Stimulated activated CD8-positive, alpha-beta memory T cell treated with anti-CD3 and anti-CD28 coated beads, Interleukin-4, amount 100 ng/mL, for 1 hour (primary cell): ENCODE measurements at regions not wholly inside any gene's neighbourhood (a gene's known extent, or its start where the extent isn't known, plus 50 kb on each side); places are given as distances from the start of the nearest gene placed in this dataset.

ENCODE experiments used
- DNase-seq, 2 donors: peaks; one replicate each; pipeline ENCODE4 v3.0.0-alpha.2; 2020; ENCODE audit warnings: low read depth in 2 of 2, low spot score in 1 of 2

DNA sequence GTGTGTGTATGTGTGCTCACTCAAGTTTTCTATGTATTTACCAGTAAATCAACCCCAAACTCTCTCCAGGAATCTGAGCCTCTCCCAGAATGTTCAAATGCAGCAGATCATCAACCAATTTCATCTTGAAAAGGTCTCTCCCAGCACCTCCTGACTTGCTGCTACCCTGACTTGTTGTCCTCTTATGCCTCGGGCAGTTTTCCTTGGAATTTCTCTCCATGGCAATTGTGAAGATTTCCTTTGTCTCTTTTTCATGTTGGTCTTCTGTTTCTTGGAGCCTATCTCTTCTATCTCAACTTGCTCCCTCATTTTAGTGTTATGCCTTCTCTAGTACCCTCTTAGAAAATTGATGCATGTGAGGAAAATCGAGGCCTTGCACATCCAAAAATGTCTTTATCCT, 303.6 kb upstream of the KIF2A start:
- no peak for DNase-seq

DNA sequence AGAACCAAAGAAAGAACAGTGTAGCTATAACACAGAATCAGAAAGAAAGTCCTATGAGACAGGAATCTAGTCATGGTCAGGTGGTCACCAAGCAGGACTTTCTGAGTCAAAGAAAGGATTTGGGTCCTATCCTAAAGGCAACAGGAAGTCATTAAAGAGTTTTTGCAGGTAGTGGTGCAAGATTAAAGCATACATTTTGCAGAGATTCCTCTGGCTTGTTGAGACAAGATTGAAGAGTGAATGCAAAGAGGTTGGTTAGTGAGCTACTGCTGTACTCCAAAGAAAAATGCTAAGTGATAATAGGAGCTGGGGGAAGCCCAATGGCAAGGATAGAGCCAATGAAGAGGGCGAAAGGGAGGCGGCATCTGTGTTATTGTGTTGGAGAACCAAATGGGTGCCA, 300.5 kb upstream of the KIF2A start:
- DNase-seq = no peak

DNA sequence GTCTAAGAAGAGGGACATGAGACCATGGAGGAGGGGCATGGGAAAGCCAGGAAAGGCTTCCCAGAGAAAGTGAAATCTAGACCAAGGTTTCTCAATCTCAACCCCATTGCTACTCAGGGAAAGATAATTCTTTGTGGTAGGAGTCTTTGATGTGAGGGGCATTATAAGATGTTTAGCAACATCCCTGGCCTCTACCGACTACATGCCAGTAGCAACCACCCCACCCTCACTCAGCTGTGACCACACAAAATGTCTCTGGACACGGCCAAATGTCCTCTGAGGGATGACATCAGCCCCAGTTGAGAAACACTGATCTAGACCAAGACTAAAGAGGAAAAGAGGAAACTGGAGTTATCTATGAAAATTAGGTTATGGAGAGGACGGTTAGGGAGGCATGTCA, 298.5 kb upstream of the KIF2A start:
- DNase-seq = no peak

DNA sequence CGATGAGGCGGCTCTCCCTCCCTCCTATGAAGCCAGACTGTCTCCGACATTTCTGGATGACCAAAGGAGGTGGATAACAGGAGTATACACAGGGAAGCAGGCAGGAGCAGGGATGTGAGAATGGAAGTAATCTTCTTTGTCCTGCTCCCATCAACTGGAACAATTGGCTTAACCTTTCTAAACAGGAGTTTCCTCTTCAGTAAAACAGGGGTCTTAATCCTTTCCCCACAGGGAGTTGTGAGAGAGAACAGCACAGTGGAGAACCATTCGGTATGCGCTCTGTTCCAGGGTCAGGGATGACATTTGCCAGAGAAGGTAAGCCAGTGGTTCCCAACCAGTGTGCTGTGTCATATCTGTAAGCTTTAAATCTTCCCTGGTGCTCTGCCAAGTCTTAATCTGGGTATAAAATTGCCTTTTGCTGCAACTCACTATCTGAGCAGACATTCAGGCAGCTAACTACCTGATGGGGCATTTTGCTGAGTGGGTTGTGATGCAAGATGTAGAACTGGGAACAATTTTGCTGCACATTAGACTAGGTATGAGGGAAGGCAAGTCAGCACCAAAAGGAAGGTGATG, 294.8 kb upstream of the KIF2A start:
- DNase-seq = no peak

DNA sequence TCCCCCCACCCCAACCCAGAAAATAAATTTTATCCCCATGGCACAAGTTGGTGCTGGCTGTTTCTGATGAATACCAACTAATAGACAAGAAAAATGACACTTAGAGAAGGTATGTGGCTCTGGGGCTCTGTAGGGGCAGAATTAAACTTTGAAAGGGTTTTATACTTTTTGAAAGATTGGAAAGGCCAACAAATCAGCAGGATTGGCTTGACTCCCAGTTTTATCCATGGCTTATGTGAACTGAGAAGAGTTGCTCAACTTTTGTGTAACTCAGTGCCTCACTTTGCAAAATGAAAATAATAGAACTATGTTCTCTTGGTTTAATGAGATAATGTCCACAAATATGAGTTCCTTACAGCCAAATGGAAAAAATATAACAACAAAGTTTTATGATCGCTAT, 288.9 kb upstream of the KIF2A start:
- DNase-seq = no peak

DNA sequence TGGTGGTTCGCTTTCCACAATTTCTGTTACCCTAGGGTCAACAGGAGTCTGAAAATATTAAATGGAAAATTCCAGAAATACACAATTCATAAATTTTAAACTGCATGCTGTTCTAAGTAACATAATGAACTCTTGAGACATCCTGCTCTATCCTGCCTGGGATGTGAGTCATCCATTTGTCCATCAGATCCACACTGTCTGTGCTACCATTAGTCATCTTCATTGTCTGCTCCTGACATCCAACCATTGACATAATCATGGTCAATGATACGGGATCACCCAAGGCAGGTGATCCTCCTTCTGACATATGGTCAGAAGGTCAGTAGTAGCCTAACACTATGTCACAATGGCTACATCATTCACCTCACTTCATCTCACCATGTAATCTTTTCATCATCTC, 276.7 kb upstream of the KIF2A start:
- no peak for DNase-seq

DNA sequence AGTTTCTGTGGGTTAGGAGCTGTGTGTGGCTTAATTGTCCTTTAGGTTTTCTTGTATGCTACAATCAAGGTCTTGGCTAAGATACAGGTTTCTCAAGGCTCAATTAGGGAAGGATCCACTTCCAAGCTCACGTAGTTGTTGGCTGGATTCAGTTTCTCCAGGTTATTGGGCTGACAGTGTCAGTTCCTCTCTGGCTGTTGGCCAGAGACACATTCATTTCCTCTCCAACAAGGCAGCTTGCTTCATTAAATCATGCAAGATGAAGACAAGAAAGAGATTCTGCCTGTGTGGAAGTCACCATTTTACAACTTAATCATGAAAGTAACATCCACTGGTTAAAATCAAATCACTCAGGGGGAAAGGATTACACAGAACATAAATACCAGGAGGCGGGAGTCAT, 275.7 kb upstream of the KIF2A start:
- DNase-seq = no peak

DNA sequence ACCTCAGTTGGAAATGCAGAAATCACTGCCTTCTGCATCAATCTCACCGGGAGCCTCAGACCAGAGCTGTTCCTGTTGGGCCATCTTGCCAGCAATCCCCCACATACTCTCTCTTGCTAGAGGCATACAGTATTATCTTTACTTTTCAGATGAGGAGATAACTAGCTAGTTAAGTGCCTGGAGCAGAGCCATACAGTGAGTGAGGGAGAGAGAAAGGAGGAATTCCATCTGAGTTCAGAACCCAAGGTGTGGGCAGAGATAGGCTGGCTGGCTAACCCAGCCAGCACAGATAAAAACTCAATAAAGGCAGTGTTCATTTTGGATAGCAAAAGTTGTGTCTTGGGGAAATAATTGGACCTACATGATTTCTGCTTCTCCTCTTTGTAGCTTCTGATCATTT, 268.0 kb upstream of the KIF2A start:
- no peak for DNase-seq

DNA sequence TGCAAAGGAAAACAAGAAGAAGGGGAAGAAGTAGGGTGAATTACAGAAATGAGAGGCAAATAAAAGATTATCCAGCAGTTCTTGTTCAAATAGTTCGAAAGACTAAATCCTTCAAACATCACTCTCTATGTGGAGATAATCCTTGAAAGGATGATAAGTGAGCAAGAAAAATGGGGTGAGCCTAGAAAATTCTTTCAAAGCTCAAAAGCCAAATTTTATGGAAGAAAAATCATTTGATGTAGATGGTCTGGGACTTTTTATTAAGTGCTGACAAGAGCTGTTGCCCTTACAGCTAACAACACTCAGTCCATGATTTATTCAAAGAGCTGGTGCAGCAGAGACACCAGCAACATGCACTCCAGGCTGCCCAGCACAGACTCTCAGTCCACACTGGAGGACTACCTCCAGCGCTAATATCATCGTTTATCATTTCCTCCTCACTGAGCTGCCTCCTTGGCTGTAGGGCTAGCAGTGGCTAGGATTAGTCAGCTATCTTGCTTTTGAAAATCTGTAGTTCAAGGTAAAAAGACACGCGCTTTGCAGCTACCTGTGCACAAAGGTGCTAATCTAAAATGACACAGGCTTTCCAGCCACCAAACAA, 264.8 kb upstream of the KIF2A start:
- no peak for DNase-seq

DNA sequence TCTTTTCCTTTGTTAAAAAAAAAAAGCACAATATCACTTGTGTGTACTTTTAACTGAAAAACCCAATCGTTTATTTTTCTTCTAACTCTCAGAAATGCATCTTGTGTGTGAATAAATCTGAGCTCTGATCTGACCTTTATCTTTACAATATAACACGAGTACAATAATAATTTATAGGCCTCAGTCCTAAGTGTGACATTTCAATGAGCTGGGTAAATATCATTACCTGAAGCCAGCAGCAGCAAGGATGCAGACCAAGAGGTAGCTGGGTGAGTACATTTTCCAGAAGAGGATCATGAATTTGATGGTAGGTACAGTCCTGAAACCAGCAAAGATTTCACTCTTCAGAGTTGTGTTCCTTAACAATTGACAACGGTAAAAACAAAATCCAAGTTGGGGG, 264.0 kb upstream of the KIF2A start:
- DNase-seq = no peak

DNA sequence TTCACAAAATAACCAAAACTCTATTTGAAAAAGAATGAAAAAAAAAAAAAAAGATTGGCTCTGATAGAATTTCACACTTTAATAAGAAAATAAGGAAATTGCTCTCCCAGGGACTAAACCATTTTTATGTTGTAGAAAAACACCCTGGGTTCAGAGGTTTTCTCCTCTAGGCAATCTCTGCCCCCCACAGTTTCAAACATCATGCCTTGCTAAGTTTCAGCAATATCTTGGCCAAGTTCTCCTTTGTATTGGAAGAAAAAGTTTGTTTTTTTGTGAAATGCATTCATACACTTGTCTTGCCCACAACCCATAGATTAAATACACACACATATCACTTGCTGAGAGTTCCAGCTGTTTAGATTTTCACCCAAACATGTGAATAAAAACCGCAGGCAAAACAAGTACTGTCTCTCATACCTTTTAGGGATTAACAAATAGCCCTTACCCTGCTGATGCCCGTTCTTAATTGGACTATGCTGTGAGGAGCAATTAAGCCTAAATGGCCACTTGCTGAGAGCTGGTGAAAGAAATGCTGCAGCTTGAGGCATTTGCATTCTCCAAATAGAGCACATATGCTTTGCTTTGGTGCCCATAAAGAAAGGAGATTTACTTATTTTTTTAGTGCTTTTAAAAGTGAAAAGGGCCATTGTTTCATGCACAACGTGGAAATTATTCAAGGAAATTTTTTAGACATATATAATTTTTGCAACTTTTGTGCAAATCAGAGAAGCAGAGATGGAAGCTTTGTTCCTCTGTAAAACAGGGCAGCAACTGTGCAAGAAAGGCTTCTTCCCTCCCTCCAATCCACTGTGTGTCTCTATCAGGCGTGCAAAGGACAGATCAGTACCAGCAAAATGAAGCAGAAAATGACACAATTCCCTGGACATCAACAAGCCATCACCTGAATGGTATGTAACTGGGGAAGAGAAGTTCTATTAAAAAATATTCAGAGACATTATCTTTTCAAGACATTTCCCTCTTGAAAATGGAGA, 262.4 kb upstream of the KIF2A start:
- DNase-seq = no peak

DNA sequence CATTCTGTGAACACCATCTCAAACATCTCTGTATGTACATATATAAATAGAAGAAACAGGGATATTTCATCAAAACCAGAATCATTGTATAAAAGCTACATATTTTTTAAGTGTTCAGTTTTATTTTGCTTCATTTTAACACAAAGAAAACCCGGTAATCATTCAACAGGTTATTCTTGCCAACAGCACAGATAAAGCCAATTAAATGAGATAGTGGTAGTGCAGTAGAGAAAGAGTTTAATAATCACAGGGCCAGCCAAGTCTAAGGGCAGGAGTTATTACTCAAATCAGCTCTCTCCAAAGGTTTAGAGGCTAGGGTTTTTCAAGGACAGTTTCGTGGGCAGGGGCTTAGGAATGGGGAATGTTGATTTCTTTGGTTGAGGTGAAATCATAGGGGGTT, 261.0 kb upstream of the KIF2A start:
- no peak for DNase-seq

DNA sequence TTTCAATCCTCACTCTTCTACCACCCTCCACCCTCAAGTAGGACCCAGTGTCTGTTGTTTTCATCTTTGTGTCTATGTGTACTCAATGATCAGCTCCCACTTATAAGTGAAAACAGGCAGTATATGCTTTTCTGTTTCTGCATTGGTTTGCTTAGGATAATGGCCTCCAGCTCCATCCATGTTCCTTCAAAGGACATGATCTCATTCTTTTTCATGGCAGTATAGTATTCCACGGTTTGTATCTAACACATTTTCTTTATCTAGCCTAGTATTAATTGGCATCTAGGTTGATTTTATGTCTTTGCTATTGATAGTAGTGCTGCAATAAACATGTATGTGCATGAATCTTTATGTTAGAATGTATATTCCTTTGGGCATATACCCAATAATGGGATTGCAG, 259.8 kb upstream of the KIF2A start:
- no peak for DNase-seq

DNA sequence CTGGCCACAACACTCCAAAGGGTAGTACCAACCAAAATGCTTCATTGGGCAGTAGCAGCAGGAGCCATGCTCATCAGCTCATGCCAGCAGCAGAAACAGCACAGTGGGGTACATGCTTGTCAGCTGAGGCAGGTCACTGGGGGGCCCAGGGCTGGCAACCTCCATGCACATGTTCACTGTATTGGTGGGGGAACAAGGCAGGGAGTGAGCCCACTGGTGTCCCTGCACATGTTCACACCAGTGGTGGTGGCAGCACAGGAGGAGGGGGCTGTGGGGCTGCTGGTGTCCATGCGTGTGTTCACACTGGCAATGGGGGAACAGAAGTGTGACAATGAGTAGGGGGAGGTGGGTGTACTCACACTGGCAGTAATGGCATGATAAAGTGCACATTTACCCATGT, 254.3 kb upstream of the KIF2A start:
- no peak for DNase-seq

DNA sequence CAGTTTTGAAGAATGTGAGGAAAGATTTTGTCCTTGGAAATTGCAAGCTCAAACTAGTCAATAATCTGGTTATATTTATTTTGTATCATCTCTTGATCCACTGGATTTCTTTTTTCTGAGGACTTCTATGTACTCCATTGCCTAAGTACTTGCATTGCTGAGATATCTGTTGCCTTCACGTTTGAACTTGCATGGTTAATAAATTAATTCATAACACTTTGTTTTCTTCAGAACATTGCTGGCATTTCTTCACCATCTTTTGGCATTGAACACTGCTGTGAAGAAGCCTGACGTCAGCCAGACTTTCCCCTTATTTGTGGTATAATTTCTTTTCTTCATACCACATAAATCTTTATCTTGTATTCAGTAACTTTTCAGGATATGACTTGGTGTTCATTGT, 246.0 kb upstream of the KIF2A start:
- DNase-seq = no peak

DNA sequence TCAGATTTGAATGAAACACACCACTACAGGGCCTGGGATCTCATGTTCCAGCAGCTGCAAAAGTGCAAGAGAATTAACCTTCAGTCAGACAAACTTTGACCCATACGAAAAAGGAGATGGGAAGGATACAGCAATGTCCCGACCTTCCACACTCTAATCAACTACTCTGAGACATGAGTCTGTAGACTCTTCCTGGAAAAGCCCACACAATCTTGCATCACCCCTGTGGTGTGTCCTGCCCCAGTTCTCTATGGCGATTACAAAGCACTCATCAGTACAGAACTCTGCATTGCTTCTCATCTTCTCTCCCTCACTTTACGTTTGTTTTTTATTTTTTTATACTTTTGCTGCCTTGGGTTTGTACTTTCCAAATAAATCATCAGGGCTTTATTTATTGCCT, 241.0 kb upstream of the KIF2A start:
- DNase-seq = no peak

DNA sequence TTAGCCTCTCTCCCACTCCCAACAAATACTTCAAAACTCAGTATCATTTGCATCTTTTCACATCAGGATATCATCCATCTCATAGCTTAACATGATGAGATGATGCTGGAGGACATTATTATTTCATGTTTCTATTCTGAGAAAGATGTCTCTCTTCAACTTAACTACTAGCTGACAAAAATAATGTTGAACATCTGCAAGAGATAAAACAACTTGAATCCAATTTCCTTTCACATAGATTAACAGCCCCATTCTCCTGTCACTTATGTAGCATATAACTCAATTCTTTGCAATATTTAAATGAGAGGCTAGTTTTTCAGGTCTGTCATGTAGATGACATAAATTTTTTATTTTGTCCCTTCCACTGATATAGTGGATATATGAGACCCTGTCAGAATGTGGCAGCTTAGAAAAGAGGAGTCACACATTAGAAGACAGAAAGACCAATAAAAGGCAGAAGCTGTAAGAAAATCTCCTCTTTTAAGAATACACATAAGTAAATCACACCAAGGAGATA, 239.2 kb upstream of the KIF2A start:
- no peak for DNase-seq

DNA sequence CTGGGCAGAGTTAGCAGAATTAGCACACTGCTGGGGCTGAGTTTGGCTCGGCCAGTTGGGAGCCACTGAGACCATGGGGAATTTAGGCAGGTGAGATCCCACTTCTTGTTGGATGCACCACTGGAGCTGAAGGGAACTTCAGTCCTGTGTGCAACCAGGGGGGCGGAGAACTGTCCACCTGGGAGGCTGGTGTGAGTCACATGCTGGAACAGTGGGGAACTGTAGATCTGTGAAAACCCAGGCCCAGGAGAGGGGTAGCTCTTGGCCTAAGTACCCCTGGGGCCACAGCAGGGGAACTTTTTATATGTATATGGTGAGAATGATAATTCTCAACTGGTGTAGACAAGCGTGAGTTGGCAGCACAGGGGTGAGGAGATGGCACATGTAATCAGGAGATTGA, 237.5 kb upstream of the KIF2A start:
- no peak for DNase-seq

DNA sequence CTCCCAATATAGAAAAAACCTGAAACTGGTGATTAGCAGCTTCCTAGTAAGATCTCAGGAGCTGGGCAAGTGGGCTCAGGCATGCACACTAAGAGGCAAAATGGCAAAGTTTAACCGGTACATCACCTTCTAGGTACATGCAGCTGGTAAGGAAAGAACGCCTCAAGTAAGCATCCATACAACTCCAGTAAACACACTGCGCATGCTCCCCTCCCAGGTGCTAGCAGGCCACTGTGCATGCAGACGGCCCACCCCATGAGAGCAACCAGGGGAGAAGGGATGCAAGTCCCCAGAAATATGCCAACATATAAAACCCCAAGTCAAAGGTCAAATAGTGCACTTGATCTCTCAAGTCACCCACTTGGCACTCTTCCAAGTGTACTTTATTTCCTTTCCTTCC, 228.6 kb upstream of the KIF2A start:
- no peak for DNase-seq

DNA sequence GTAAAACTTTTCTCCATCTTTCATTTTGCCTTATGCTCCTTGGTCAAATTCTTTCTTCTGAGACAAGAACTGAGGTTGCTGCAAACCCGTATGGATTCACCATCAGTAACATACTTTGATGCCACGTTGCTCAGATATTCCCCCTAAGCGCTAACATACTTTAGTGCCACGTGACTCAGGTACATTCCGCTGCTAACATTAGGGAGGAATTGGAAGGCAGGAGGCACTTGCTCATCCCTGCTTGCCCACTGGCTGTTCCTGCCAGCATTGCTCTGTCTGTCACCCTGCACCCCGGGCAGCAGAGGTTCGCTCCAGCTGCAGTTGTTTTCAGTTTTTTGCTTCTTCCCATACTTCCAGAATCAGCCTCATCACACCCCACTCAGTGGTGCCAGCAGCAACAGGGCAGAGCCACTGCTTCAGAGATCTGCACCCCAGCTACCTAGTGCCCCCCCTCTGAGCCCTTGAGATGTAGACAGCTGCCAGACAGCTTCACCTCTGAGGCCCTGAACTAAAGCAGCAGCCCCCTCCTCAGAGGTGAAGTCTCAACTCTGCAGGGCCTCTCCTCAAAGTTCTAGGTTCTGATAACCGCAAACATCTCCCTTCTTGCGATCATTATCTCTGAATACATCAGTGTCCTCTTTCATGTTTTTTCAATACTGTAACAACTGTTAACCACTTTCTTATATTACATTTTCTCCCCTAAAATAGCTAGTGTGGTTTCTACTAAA, 228.0 kb upstream of the KIF2A start:
- DNase-seq = no peak

DNA sequence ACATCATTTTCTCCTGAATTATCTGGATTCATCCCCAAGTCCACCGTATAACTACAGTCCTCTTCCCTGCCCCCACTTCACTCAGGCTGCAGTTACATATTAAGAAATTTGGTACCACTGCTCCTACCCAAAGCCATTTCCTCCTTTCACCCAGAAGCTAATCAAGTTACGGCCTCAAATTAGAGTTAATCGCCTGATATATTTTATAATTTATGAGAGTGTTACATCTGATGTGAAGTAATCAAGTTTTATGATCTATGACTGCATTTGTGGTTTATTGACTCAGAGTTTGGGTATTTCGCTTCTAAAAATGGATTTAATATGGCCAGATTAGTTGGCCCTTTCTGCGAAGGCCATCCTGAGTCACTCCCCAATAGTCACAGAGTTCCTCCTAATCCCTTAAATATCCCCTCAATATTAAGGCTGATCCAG, 223.6 kb upstream of the KIF2A start:
- DNase-seq = no peak

DNA sequence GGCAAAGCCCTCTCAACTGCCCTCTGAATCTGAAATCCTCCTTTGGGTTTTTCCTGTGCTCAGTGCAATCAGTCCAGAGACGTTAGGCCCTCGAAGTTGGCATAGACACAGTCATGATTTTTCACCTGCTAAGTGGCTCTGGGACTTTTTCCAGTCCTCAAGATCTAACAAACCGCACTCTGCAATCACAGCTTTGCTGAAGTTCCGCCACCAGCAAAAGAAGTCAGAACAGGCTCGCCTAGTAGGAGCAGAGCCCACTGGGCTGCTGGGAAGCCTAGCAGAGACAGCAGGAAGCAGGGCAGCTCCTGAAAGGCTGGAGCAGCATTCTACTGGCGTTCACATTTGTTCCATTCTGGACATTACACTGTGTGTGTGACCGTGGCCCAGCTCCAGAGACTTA, 222.8 kb upstream of the KIF2A start:
- DNase-seq = no peak
